HEK293T (cell line): ENCODE measurements at regions not wholly inside any gene's neighbourhood (a gene's known extent, or its start where the extent isn't known, plus 50 kb on each side); places are given as distances from the start of the nearest gene placed in this dataset.

Source experiments
- CTCF ChIA-PET: fragments of 350-600 bp; formaldehyde crosslinking; extraction: SDS; loops from one replicate; lab custom pipeline; 2021; ENCODE audit warnings: antibody characterized with exemption, inconsistent platforms; lab: Yijun Ruan, JAX
- POLR2A ChIA-PET: fragments of 350-600 bp; formaldehyde crosslinking; extraction: SDS; loops from one replicate; lab custom pipeline; 2020; ENCODE audit warnings: antibody characterized with exemption, inconsistent platforms; lab: Yijun Ruan, JAX
- DNase-seq: peaks from one replicate; pipeline ENCODE4 v3.0.0; 2012; ENCODE audit warnings: mixed read lengths; ENCODE audit errors: extremely low spot score
- ARNT ChIP-seq: fragments of 450-650 bp; IDR thresholded peaks from 2 replicates; pipeline ENCODE4 v1.6.1; 2017; ENCODE audit warnings: mild to moderate bottlenecking
- BHLHE40 ChIP-seq: fragments of 450-650 bp; IDR thresholded peaks from 2 replicates; pipeline ENCODE4 v1.6.1; 2016; ENCODE audit warnings: mild to moderate bottlenecking, moderate library complexity, borderline replicate concordance
- CTBP1 ChIP-seq: fragments of 450-650 bp; IDR thresholded peaks from 2 replicates; pipeline ENCODE4 v1.6.1; 2016; ENCODE audit warnings: borderline replicate concordance
- ELF4 ChIP-seq: fragments of 450-650 bp; IDR thresholded peaks from 2 replicates; pipeline ENCODE4 v1.6.1; 2017; ENCODE audit warnings: antibody characterized with exemption
- FOXA1 ChIP-seq: fragments of 450-650 bp; IDR thresholded peaks from 2 replicates; pipeline ENCODE4 v1.6.1; 2016; ENCODE audit warnings: mild to moderate bottlenecking
- FOXK2 ChIP-seq: fragments of 450-650 bp; IDR thresholded peaks from 2 replicates; pipeline ENCODE4 v1.6.1; 2016; ENCODE audit warnings: mild to moderate bottlenecking
- FOXM1 ChIP-seq: fragments of 450-650 bp; IDR thresholded peaks from 2 replicates; pipeline ENCODE4 v1.6.1; 2017; ENCODE audit warnings: mild to moderate bottlenecking, borderline replicate concordance
- HDGF ChIP-seq: fragments of 450-650 bp; IDR thresholded peaks from 2 replicates; pipeline ENCODE4 v1.6.1; 2017; ENCODE audit warnings: antibody characterized with exemption, borderline replicate concordance
- L3MBTL2 ChIP-seq: fragments of 450-650 bp; conservative IDR thresholded peaks from 2 replicates; pipeline ENCODE4 v1.6.1; 2016; ENCODE audit warnings: mild to moderate bottlenecking
- LEF1 ChIP-seq: fragments of 450-650 bp; IDR thresholded peaks from 2 replicates; pipeline ENCODE4 v1.6.1; 2017; ENCODE audit warnings: mild to moderate bottlenecking, borderline replicate concordance
- NFRKB ChIP-seq: fragments of 450-650 bp; IDR thresholded peaks from 2 replicates; pipeline ENCODE4 v1.6.1; 2016; ENCODE audit warnings: mild to moderate bottlenecking, moderate library complexity
- SP1 ChIP-seq: fragments of 450-650 bp; IDR thresholded peaks from 2 replicates; pipeline ENCODE4 v1.6.1; 2017
- SUZ12 ChIP-seq: fragments of 450-650 bp; IDR thresholded peaks from 2 replicates; pipeline ENCODE4 v1.6.1; 2016; ENCODE audit warnings: mild to moderate bottlenecking
- TARDBP ChIP-seq: fragments of 450-650 bp; IDR thresholded peaks from 2 replicates; pipeline ENCODE4 v1.6.1; 2016
- ZNF384 ChIP-seq: fragments of 450-650 bp; IDR thresholded peaks from 2 replicates; pipeline ENCODE4 v1.6.1; 2016
- TF ChIP-seq, protein P1 (sequence below): fragments of 450-650 bp; IDR thresholded peaks from 2 replicates; pipeline ENCODE4 v1.6.1; 2016

GRCh38 chr2:12652723-12653122 is 64.0 kb upstream of the TRIB2 start:
- ChIA-PET CTCF (no interaction called here), POLR2A (no interaction called here)
- TF ChIP-seq, protein P1, sequence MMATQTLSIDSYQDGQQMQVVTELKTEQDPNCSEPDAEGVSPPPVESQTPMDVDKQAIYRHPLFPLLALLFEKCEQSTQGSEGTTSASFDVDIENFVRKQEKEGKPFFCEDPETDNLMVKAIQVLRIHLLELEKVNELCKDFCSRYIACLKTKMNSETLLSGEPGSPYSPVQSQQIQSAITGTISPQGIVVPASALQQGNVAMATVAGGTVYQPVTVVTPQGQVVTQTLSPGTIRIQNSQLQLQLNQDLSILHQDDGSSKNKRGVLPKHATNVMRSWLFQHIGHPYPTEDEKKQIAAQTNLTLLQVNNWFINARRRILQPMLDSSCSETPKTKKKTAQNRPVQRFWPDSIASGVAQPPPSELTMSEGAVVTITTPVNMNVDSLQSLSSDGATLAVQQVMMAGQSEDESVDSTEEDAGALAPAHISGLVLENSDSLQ, result no peak
- DNase-seq, result no peak

GRCh38 chr2:12657560-12657959 is 59.2 kb upstream of the TRIB2 start:
- ChIA-PET POLR2A (no interaction called here), CTCF (no interaction called here)
- no peak for DNase-seq
- TF ChIP-seq, protein P1, result no peak
- no peak for TF ChIP-seq FOXM1
- no peak for TF ChIP-seq BHLHE40
- TF ChIP-seq NFRKB, result no peak
- no peak for TF ChIP-seq LEF1
- no peak for TF ChIP-seq ARNT
- TF ChIP-seq FOXA1, result no peak
- no peak for TF ChIP-seq TARDBP
- TF ChIP-seq L3MBTL2, result no peak
- no peak for TF ChIP-seq CTBP1
- TF ChIP-seq SUZ12, result no peak
- TF ChIP-seq HDGF, result no peak
- TF ChIP-seq SP1, result no peak
- no peak for TF ChIP-seq ZNF384
- TF ChIP-seq ELF4, result no peak
- no peak for TF ChIP-seq FOXK2

DNA sequence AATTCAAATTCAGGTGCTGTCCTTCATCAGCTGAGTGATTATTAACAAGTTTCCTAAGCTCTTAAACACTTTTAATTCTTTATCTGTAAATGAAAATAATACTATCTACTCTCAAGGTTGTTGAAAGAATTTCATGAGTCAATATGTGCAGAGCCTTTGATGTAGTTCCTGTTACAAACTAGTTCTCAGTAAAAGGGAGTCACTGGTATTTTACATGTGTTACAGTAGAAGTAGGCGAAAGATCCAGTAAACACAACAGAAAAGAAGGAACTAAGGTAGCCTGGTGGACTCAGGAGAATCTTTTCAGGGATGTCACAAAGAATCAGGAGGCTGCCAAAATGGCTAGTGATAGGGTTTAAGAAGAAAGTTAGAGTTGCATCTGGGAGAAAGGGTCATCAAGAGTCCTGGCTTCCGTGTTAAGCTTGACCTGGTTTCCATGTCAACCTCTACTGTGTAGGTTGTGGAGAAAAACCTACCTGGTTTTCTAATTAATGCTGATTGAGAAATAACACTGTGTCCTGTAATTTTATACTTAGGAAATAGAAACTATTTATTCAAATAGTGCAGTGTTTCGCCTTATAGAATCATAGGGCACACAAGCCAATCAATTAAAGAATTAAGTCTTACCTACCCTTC is 58.3 kb upstream of the TRIB2 start:
- ChIA-PET CTCF (no interaction called here), POLR2A (no interaction called here)
- DNase-seq, result no peak
- TF ChIP-seq SUZ12, result no peak
- TF ChIP-seq, protein P1, result no peak

- ChIA-PET CTCF (no interaction called here), POLR2A (no interaction called here)
- no peak for DNase-seq
- TF ChIP-seq L3MBTL2, result no peak
- TF ChIP-seq, protein P1, result no peak
- TF ChIP-seq BHLHE40, result no peak
- TF ChIP-seq ZNF384, result no peak
- TF ChIP-seq LEF1, result no peak
- no peak for TF ChIP-seq SUZ12
- no peak for TF ChIP-seq TARDBP
- no peak for TF ChIP-seq FOXA1
- TF ChIP-seq CTBP1, result no peak
- TF ChIP-seq ELF4, result no peak
- no peak for TF ChIP-seq FOXM1
- no peak for TF ChIP-seq HDGF
- no peak for TF ChIP-seq ARNT
- no peak for TF ChIP-seq SP1
Observed at GRCh38 chr2:12661489-12661888, 55.2 kb upstream of the TRIB2 start.

GRCh38 chr2:12663306-12664037 is 53.3 kb upstream of the TRIB2 start:
- CTCF ChIA-PET, result interaction anchor here (1.2 kb wide), 1 partner anchor 53 kb away, joined by 4 read pairs; no protein-coding TSS in a partner anchor
- DNase-seq, result no peak
- POLR2A ChIA-PET, result interaction anchor here (1.5 kb wide), 1 partner anchor 10 kb away, joined by 3 read pairs; no protein-coding TSS in a partner anchor
- TF ChIP-seq FOXM1 (no peak), SP1 (no peak), BHLHE40 (no peak), L3MBTL2 (no peak), TARDBP (no peak), LEF1 (no peak), SUZ12 (no peak), ZNF384 (no peak), ELF4 (no peak)
- TF ChIP-seq, protein P1, result no peak
